Parathyroid adenoma (tissue), 2 donors: ENCODE measurements at regions not wholly inside any gene's neighbourhood (a gene's known extent, or its start where the extent isn't known, plus 50 kb on each side); places are given as distances from the start of the nearest gene placed in this dataset.

Experiments used
- H2AFZ ChIP-seq: fragments of 300-600 bp; sonication (generic); one replicate; pipeline ENCODE4 v1.7.0; 2017; ENCODE audit warnings: antibody characterized with exemption, mild to moderate bottlenecking
- H3K27ac ChIP-seq: fragments of 300-600 bp; sonication (generic); one replicate; pipeline ENCODE4 v1.7.0; 2017
- H3K27me3 ChIP-seq: fragments of 300-600 bp; sonication (generic); one replicate; pipeline ENCODE4 v1.7.0; 2017; ENCODE audit warnings: low read length; ENCODE audit not compliant: control insufficient read depth, insufficient read depth
- H3K36me3 ChIP-seq: fragments of 300-600 bp; sonication (generic); one replicate; pipeline ENCODE4 v1.7.0; 2017; ENCODE audit warnings: low read length; ENCODE audit not compliant: control insufficient read depth, insufficient read depth
- H3K4me1 ChIP-seq: fragments of 300-600 bp; sonication (generic); one replicate; pipeline ENCODE4 v1.7.0; 2017; ENCODE audit warnings: control low read depth
- H3K4me2 ChIP-seq: fragments of 300-600 bp; sonication (generic); one replicate; pipeline ENCODE4 v1.7.0; 2017; ENCODE audit warnings: low read length
- H3K4me3 ChIP-seq: fragments of 300-600 bp; sonication (generic); one replicate; pipeline ENCODE4 v1.7.0; 2017; ENCODE audit warnings: low read depth, low read length
- H3K79me2 ChIP-seq: fragments of 300-600 bp; sonication (generic); one replicate; pipeline ENCODE4 v1.7.0; 2017; ENCODE audit warnings: control low read depth
- H3K9ac ChIP-seq: fragments of 300-600 bp; sonication (generic); one replicate; pipeline ENCODE4 v1.7.0; 2017; ENCODE audit warnings: mild to moderate bottlenecking
- H3K9me3 ChIP-seq: fragments of 300-600 bp; sonication (generic); one replicate; pipeline ENCODE4 v1.7.0; 2017; ENCODE audit warnings: low read length; ENCODE audit not compliant: control insufficient read depth
- TF ChIP-seq, protein P1 (sequence below): fragments of 300-600 bp; sonication (generic); IDR thresholded peaks from one replicate; pipeline ENCODE4 v1.7.0; 2017; ENCODE audit warnings: antibody characterized with exemption, mild to moderate bottlenecking
- donor health status: primary hyperparathyroidism.

GRCh38 chr10:113267619-113268562 is 285.0 kb upstream of the HABP2 start:
- Histone ChIP-seq H3K36me3 (no peaks in the 10 kb centered on the region), H3K4me3 (no peak overlapping the region), H3K9ac (no peak overlapping the region), H3K79me2 (no peaks in the 10 kb centered on the region), H3K27ac (no peak overlapping the region), H3K4me2 (no peak overlapping the region), H2AFZ (no peak overlapping the region), H3K27me3 (no peaks in the 10 kb centered on the region), H3K4me1 (no peaks in the 10 kb centered on the region), H3K9me3 (no peaks in the 10 kb centered on the region)
- TF ChIP-seq, protein P1, sequence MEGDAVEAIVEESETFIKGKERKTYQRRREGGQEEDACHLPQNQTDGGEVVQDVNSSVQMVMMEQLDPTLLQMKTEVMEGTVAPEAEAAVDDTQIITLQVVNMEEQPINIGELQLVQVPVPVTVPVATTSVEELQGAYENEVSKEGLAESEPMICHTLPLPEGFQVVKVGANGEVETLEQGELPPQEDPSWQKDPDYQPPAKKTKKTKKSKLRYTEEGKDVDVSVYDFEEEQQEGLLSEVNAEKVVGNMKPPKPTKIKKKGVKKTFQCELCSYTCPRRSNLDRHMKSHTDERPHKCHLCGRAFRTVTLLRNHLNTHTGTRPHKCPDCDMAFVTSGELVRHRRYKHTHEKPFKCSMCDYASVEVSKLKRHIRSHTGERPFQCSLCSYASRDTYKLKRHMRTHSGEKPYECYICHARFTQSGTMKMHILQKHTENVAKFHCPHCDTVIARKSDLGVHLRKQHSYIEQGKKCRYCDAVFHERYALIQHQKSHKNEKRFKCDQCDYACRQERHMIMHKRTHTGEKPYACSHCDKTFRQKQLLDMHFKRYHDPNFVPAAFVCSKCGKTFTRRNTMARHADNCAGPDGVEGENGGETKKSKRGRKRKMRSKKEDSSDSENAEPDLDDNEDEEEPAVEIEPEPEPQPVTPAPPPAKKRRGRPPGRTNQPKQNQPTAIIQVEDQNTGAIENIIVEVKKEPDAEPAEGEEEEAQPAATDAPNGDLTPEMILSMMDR: no peak

DNA sequence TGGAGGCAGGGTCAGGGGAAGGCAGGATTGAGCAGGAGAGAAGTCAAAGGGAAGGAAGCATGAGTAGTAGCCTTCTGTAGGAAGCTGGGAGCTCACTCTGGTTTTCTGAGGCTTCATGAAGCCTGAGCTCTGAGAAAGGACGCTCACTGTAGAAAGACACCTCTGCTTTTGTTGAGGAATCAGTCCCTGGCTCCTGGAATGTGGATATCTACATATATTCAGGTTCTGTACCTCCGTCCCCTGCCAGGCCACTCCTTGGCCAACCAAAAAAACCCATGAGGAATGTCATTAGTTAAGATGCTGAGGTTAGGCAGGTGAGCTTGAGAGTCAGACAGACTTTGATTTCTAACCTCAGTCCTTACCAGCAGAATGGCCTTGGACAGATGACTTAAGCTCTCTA is 283.5 kb upstream of the HABP2 start:
- H3K27me3 ChIP-seq: no peaks in the 10 kb centered on the region
- TF ChIP-seq, protein P1: no peak
- no peaks in the 10 kb centered on the region for H3K79me2 ChIP-seq
- H2AFZ ChIP-seq: no peak overlapping the region
- no peaks in the 10 kb centered on the region for H3K4me1 ChIP-seq
- H3K4me2 ChIP-seq: no peak overlapping the region
- H3K9ac ChIP-seq: no peak overlapping the region
- no peaks in the 10 kb centered on the region for H3K36me3 ChIP-seq
- H3K9me3 ChIP-seq: no peaks in the 10 kb centered on the region
- H3K4me3 ChIP-seq: no peak overlapping the region
- no peak overlapping the region for H3K27ac ChIP-seq

DNA sequence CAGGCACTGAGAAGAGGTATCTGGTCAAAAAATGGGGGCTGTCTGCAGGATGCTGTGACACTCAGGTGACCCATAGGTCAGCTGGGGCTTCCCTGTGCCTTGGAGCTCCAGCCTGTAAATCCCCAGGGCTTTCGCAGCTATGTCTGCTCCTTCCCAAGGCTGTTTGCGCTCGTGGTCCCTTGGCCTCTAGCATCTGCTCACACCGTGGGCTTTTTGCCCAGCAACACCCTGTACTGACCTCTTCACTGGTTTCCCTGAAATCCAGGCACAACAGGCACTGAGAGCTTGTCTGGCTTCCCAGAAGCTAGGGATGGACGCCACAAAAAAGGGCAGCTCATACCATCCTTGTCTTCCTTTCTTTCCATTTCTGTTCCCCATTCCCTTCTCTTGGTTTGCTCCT is 280.3 kb upstream of the HABP2 start:
- Histone ChIP-seq H3K27ac (no peak overlapping the region), H3K4me2 (no peak overlapping the region), H3K9me3 (peaks cover 2% of the 10 kb centered on the region), H3K79me2 (no peaks in the 10 kb centered on the region), H2AFZ (no peak overlapping the region), H3K36me3 (no peaks in the 10 kb centered on the region), H3K9ac (no peak overlapping the region), H3K4me1 (no peaks in the 10 kb centered on the region), H3K27me3 (no peaks in the 10 kb centered on the region), H3K4me3 (no peak overlapping the region)
- TF ChIP-seq, protein P1: no peak

GRCh38 chr10:113273181-113274163 is 279.4 kb upstream of the HABP2 start:
- Histone ChIP-seq H3K4me1 (no peaks in the 10 kb centered on the region), H3K36me3 (no peaks in the 10 kb centered on the region), H3K9me3 (peaks cover 2% of the 10 kb centered on the region), H3K4me3 (no peak overlapping the region), H3K27me3 (no peaks in the 10 kb centered on the region), H3K79me2 (no peaks in the 10 kb centered on the region), H3K4me2 (no peak overlapping the region), H2AFZ (no peak overlapping the region), H3K9ac (no peak overlapping the region), H3K27ac (no peak overlapping the region)
- TF ChIP-seq, protein P1: no peak
